Choroid plexus epithelial cell (primary cell): ENCODE measurements at regions not wholly inside any gene's neighbourhood (a gene's known extent, or its start where the extent isn't known, plus 50 kb on each side); places are given as distances from the start of the nearest gene placed in this dataset.

Source experiments
- DNase-seq: peaks from one replicate; pipeline ENCODE4 v3.0.0-alpha.2; 2010; ENCODE audit warnings: low read depth
- H3K4me3 ChIP-seq: 2 replicates; pipeline ENCODE4 v1.5.1; 2011; ENCODE audit warnings: low read depth, mild to moderate bottlenecking, control low read depth, low read length, moderate library complexity
- TF ChIP-seq, protein P1 (sequence below): conservative IDR thresholded peaks from 2 replicates; pipeline ENCODE4 v1.5.1; 2011; ENCODE audit warnings: low read depth, mild to moderate bottlenecking, control low read depth, inconsistent platforms, low read length, moderate library complexity

DNA sequence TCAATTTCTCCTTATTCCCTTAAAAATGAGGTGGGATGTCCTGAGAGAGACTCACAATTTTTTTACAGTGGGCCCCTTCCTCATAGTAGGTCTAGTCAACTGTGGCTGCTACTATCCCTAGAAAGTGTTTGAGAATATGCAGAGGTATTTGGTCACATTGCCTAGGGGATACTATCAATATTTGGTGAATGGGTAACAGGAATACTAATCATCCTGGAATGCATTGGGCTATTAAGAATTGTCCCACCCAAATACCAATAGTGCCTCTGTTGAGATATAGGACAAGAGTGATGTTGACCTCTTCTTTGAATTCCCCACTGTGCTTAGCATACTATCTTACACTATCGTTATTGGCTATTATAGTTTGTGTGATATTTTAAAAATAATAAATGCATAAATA is 389.4 kb downstream of the DIPK2A start:
- DNase-seq = no peak
- no peak overlapping the region for H3K4me3 ChIP-seq

DNA sequence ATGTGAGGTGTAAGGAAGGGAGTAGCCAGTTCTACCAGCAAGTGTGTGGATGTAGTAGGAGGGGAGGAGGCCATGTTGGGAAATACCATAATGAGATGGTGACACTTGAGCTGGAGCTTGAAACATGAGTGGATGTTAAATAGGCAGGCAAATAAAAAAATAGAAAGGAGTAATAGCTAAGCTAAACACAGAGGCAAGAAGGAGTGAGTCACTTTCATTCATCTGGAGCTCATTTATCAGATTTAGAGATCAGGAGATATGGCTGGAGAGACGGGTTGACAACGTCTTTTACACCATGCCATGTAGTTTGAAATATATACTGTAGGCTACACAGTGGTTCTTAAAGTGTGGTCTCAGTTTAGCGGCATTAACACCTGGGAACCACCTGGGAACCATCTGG is 390.5 kb downstream of the DIPK2A start:
- TF ChIP-seq, protein P1, sequence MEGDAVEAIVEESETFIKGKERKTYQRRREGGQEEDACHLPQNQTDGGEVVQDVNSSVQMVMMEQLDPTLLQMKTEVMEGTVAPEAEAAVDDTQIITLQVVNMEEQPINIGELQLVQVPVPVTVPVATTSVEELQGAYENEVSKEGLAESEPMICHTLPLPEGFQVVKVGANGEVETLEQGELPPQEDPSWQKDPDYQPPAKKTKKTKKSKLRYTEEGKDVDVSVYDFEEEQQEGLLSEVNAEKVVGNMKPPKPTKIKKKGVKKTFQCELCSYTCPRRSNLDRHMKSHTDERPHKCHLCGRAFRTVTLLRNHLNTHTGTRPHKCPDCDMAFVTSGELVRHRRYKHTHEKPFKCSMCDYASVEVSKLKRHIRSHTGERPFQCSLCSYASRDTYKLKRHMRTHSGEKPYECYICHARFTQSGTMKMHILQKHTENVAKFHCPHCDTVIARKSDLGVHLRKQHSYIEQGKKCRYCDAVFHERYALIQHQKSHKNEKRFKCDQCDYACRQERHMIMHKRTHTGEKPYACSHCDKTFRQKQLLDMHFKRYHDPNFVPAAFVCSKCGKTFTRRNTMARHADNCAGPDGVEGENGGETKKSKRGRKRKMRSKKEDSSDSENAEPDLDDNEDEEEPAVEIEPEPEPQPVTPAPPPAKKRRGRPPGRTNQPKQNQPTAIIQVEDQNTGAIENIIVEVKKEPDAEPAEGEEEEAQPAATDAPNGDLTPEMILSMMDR = no peak
- no peak overlapping the region for H3K4me3 ChIP-seq
- DNase-seq = no peak

More for the DNA sequence above, 389.4 kb downstream of the DIPK2A start:
- TF ChIP-seq, protein P1 = no peak

DNA sequence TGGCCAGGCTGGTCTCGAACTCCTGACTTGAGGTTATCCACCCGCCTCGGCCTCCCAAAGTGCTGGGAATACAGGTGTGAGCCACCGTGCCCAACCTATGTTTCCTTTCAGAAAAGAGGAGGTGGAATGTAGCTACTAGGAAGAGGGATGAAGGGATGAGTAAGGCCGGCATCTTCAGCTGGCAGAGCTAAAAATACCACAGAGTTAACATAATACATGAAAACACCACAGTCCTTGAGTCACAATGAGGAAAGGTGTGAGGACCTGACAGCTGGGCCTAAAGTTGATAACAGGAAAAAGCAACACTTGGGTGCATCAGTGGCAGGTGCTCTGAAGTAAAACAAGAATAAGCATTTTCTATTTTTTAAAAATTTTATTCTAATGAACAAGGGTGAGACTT is 392.2 kb downstream of the DIPK2A start:
- TF ChIP-seq, protein P1 = no peak
- no peak overlapping the region for H3K4me3 ChIP-seq
- DNase-seq = no peak

DNA sequence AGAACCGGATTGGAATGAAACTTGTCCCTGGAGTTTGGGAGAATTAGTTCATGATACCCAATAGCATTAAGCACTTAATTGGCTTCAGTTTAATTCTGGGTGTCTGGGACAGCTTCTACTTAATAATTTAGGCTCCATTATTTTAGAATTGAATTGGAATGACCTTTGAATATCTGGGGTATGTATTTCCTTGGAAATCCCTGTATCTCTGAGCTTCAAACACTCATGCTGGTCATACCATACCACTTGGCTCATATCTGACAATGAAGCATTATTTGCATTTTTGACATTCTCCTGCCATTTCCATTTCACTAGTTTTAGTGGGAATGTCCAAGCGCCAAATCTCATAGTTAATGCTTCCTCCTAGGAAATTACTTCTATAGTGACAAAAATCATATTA is 393.1 kb downstream of the DIPK2A start:
- TF ChIP-seq, protein P1 = no peak
- no peak overlapping the region for H3K4me3 ChIP-seq
- no peak for DNase-seq

DNA sequence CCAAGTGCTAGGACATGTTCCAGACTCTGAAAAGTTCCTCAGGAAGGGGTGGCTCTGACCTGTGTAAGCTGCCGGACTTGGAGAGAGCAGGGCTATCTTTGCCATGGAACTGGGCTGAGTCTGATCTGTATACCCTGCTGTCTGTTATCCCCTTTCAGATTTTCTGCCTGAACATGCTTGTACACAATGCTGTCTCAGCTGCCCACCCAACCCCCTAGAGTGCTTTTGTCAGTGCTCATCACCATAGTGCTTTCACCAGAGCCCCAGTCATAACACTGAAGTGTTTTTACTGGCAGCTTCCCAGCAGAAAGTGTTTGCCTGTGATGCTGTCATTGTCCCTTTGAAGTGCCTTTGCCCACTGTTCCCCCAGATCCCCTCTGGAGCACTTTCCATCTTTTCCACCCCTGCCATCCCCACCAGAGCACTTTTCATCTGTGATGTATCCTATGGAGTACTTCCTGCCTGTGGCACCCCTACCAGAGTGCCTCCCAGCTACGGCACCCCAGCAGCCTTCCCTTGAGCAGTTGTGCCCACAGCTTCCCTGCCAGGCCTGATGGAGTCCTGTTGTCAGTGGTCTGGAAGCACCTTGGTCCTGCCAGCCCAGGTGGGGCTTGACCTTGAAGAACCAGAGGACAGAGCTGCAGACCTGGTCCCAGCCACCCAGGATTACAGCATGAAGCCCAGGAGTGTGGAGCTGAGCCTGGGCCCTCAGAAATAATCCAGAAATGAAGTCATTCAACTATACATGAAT is 397.7 kb downstream of the DIPK2A start:
- no peak for DNase-seq
- no peak overlapping the region for H3K4me3 ChIP-seq
- TF ChIP-seq, protein P1 = no peak

DNA sequence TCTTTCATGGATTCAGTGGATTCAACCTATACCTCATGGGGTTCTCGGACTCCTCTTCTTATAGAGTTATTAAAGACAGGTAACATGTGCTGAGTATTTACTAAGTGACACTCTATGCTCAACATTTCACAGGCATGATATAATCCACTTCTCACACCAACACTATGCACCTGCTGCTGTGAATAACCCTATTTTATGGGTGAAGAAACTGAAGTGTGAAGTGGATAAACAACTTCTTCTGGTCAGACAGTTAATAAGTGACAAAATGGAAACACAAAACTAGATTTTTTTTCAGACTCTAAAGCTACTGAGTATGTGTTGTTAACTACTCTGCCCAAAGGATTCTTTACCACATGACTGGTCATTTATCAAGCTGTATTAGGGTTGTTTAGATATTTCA is 403.5 kb downstream of the DIPK2A start:
- H3K4me3 ChIP-seq = no peak overlapping the region
- no peak for DNase-seq
- TF ChIP-seq, protein P1 = no peak

DNA sequence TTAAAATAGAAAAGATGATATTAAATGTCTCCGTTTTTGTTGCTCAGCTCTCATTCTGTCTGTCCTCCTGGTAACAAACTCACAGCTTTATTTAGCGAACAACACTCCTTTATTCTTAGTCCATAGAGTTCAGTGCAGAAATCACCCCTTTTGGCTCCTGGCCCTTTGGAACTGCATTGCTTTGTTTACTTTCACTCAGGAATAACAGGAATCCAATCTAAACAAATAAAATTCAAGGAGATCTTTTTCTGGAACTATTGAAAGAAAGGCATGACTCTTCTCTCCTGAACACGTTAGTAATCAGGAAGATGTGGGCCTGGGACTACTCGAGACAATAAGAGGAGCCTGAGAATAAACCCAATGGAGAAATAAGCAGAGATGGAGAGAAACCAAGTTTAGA is 409.2 kb downstream of the DIPK2A start:
- TF ChIP-seq, protein P1 = no peak
- H3K4me3 ChIP-seq = no peak overlapping the region
- DNase-seq = no peak
